B cell (primary cell): ENCODE measurements at regions not wholly inside any gene's neighbourhood (a gene's known extent, or its start where the extent isn't known, plus 50 kb on each side); places are given as distances from the start of the nearest gene placed in this dataset.

Source experiments
- ATAC-seq: fragments of 200-7000 bp; cut with Tn5 transposase; one replicate; pipeline ENCODE4 v1.10.0; 2021; ENCODE audit warnings: low read depth, mild to moderate bottlenecking, moderate number of reproducible peaks, moderate library complexity
- CTCF ChIA-PET: fragments of 350-600 bp; sonication (Branson Sonifier 250); formaldehyde crosslinking; loops from one replicate; lab custom pipeline; 2021; ENCODE audit warnings: antibody characterized with exemption, inconsistent platforms; lab: Charles Lee
- POLR2A ChIA-PET: fragments of 350-600 bp; sonication (Branson Sonifier 250); formaldehyde crosslinking; loops from one replicate; lab custom pipeline; 2021; ENCODE audit warnings: antibody characterized with exemption; lab: Charles Lee
- DNase-seq: peaks from one replicate; pipeline ENCODE4 v3.0.0; 2013
- H2AFZ ChIP-seq: 2 replicates; pipeline ENCODE4 v1.6.1; 2012; ENCODE audit warnings: mild to moderate bottlenecking, low read depth, low read length; ENCODE audit not compliant: insufficient read depth, poor library complexity, severe bottlenecking
- H3K27ac ChIP-seq, 2 donors: 1 replicate in 1 of 2; 2 replicates in 1 of 2; pipeline ENCODE4 v1.5.1; 2012 to 2013; ENCODE audit warnings: low read length in 2 of 2, mild to moderate bottlenecking in 2 of 2, moderate library complexity in 1 of 2
- H3K27me3 ChIP-seq, 4 experiments: fragments of 200-600 bp in 1 of 4; sonication (generic) in 1 of 4; replicated peaks in 1 of 4; 1 replicate in 2 of 4; 2 replicates in 2 of 4; pipeline versions ENCODE4 v1.6.1 to v1.7.0; 2013 to 2016; ENCODE audit warnings: low read length in 3 of 4, mild to moderate bottlenecking in 2 of 4, mixed read lengths in 1 of 4, moderate library complexity in 1 of 4; ENCODE audit not compliant: insufficient read depth in 4 of 4, control insufficient read depth in 3 of 4; ENCODE audit errors: control extremely low read depth in 1 of 4
- H3K36me3 ChIP-seq, 2 experiments: replicated peaks in 1 of 2; 1 replicate in 1 of 2; 2 replicates in 1 of 2; pipeline versions ENCODE4 v1.6.1 to v1.7.1; 2013; ENCODE audit warnings: low read length in 1 of 2; ENCODE audit not compliant: insufficient read depth in 2 of 2, control insufficient read depth in 1 of 2; ENCODE audit errors: control extremely low read depth in 1 of 2, extremely low read depth in 1 of 2
- H3K4me1 ChIP-seq, 2 donors: fragments of 200-600 bp in 1 of 2; sonication (generic) in 1 of 2; 1 replicate in 1 of 2; 2 replicates in 1 of 2; pipeline versions ENCODE4 v1.5.1 to v1.6.1; 2013 to 2017; ENCODE audit warnings: low read length in 2 of 2; ENCODE audit not compliant: control insufficient read depth in 2 of 2, insufficient read depth in 2 of 2
- H3K4me2 ChIP-seq: replicated peaks from 2 replicates; pipeline ENCODE3; 2012; ENCODE audit warnings: mild to moderate bottlenecking, low read depth, low read length; ENCODE audit not compliant: poor library complexity, severe bottlenecking
- H3K4me3 ChIP-seq, 5 experiments: fragments of 200-600 bp in 1 of 5; sonication (generic) in 1 of 5; 1 replicate in 3 of 5; 2 replicates in 2 of 5; pipeline versions ENCODE4 v1.5.1 to v1.7.0; 2011 to 2016; ENCODE audit warnings: low read length in 4 of 5, mild to moderate bottlenecking in 4 of 5, low read depth in 2 of 5, control low read depth in 1 of 5, moderate library complexity in 1 of 5; ENCODE audit not compliant: insufficient read depth in 1 of 5; ENCODE audit errors: control extremely low read depth in 1 of 5, extremely low read depth in 1 of 5
- H3K79me2 ChIP-seq: fragments of 200-600 bp; sonication (generic); one replicate; pipeline ENCODE4 v1.6.0; 2016; ENCODE audit warnings: low read length; ENCODE audit not compliant: control insufficient read depth, insufficient read depth
- H3K9ac ChIP-seq: fragments of 200-600 bp; sonication (generic); 2 replicates; pipeline ENCODE4 v1.6.1; 2017; ENCODE audit warnings: mild to moderate bottlenecking, low read length, moderate library complexity
- H3K9me3 ChIP-seq, 3 donors: one replicate each; pipeline versions ENCODE4 v1.6.1 to v1.7.1; 2013; ENCODE audit warnings: low read length in 2 of 3; ENCODE audit not compliant: control insufficient read depth in 2 of 3, insufficient read depth in 1 of 3; ENCODE audit errors: control extremely low read depth in 1 of 3
- H4K20me1 ChIP-seq: 2 replicates; pipeline ENCODE4 v1.6.0; 2012; ENCODE audit warnings: mild to moderate bottlenecking, low read length; ENCODE audit not compliant: insufficient read depth, control insufficient read depth, poor library complexity, severe bottlenecking
- H3K27ac Mint-ChIP-seq: one replicate; pipeline ENCODE4 v1.8.0; 2021; ENCODE audit warnings: mixed read lengths
- H3K27me3 Mint-ChIP-seq: one replicate; pipeline ENCODE4 v1.8.0; 2021; ENCODE audit warnings: mixed read lengths
- H3K4me1 Mint-ChIP-seq: one replicate; pipeline ENCODE4 v1.8.0; 2021; ENCODE audit warnings: mixed read lengths
- H3K4me3 Mint-ChIP-seq: one replicate; pipeline ENCODE4 v1.8.0; 2021; ENCODE audit warnings: mixed read lengths
- H3K9me3 Mint-ChIP-seq: one replicate; pipeline ENCODE4 v1.8.0; 2022; ENCODE audit warnings: mixed read lengths; ENCODE audit not compliant: insufficient read depth
- CTCF ChIP-seq: fragments of 200-600 bp; IDR thresholded peaks from one replicate; pipeline ENCODE4 v1.8.0; 2022; ENCODE audit warnings: antibody characterized with exemption, mild to moderate bottlenecking
- EZH2 ChIP-seq: IDR thresholded peaks from 2 replicates; pipeline ENCODE4 v1.6.1; 2012; ENCODE audit warnings: borderline replicate concordance, low read depth, mild to moderate bottlenecking, moderate library complexity, low read length; ENCODE audit not compliant: insufficient read depth, poor library complexity, severe bottlenecking
- WGBS: methylation state at CpG from one replicate; pipeline ENCODE4 v1.1.5; 2013; ENCODE audit warnings: missing lambda C conversion rate; ENCODE audit not compliant: insufficient coverage; 5-methylcytosine and 5-hydroxymethylcytosine counted together
- intact Hi-C: fragments of 100-400 bp; cut with micrococcal nuclease; formaldehyde crosslinking; loops from one replicate; pipeline ENCODE4 v1.10.0; 2022

- POLR2A ChIA-PET, result no interaction called here
- Histone ChIP-seq H3K9me3 (no peaks in the 10 kb centered on the region), H4K20me1 (no peaks in the 10 kb centered on the region), H3K4me2 (no peak overlapping the region), H3K27me3 (peaks cover 0 to 6% (median 2%) of the 10 kb centered on the region in 4 experiments), H3K4me1 (no peaks in the 10 kb centered on the region), H3K27ac (no peak overlapping the region), H3K36me3 (no peaks in the 10 kb centered on the region), H3K9ac (no peak overlapping the region), H3K4me3 (no peak overlapping the region), H2AFZ (no peak overlapping the region), H3K79me2 (no peaks in the 10 kb centered on the region)
- WGBS, result 100% methylated on average over 3 of the region's 5 CpGs
- no peak for DNase-seq
- Mint-ChIP-seq H3K4me3 (no peak overlapping the region), H3K27me3 (peaks cover 21% of the 10 kb centered on the region), H3K9me3 (peaks cover 4% of the 10 kb centered on the region), H3K4me1 (no peaks in the 10 kb centered on the region), H3K27ac (no peak overlapping the region)
- ATAC-seq, result no peak
- intact Hi-C loops, result no loop called here
- TF ChIP-seq CTCF (no peak), EZH2 (no peak)
- CTCF ChIA-PET, result interaction anchor here (0.5 kb wide), 1 partner anchor 148 kb away, joined by 3 read pairs; no protein-coding TSS in a partner anchor
Observed at GRCh38 chr3:70863049-70863448, 550.6 kb upstream of the MDFIC2 start.

- Histone ChIP-seq H3K4me3 (no peak overlapping the region), H3K27ac (no peak overlapping the region), H3K4me2 (no peak overlapping the region), H3K9ac (no peak overlapping the region), H4K20me1 (no peaks in the 10 kb centered on the region), H2AFZ (no peak overlapping the region), H3K27me3 (peaks cover 0 to 5% (median 2%) of the 10 kb centered on the region in 4 experiments), H3K4me1 (no peaks in the 10 kb centered on the region), H3K9me3 (no peaks in the 10 kb centered on the region), H3K79me2 (no peaks in the 10 kb centered on the region), H3K36me3 (no peaks in the 10 kb centered on the region)
- ChIA-PET CTCF (no interaction called here), POLR2A (no interaction called here)
- TF ChIP-seq CTCF, result no peak
- TF ChIP-seq EZH2, result no peak
- ATAC-seq (no peak), DNase-seq (no peak)
- H3K27ac Mint-ChIP-seq, result no peak overlapping the region
- intact Hi-C loops, result no loop called here
- H3K9me3 Mint-ChIP-seq, result peaks cover 4% of the 10 kb centered on the region
- 64% methylated on average over 1 of the region's 2 CpGs for WGBS
- no peak overlapping the region for H3K4me3 Mint-ChIP-seq
- H3K27me3 Mint-ChIP-seq, result peaks cover 21% of the 10 kb centered on the region
- no peaks in the 10 kb centered on the region for H3K4me1 Mint-ChIP-seq
Observed at GRCh38 chr3:70861855-70862254, 549.4 kb upstream of the MDFIC2 start.
